Mesendoderm (in vitro differentiated cells): ENCODE measurements at regions not wholly inside any gene's neighbourhood (a gene's known extent, or its start where the extent isn't known, plus 50 kb on each side); places are given as distances from the start of the nearest gene placed in this dataset.

ENCODE experiments used
- DNase-seq: peaks from one replicate; pipeline ENCODE4 v3.0.0; 2013
- H2AK5ac ChIP-seq: 2 replicates; pipeline ENCODE4 v1.6.1; 2013; ENCODE audit warnings: low read length, inconsistent platforms
- H2BK120ac ChIP-seq: 2 replicates; pipeline ENCODE4 v1.6.1; 2013; ENCODE audit warnings: low read depth, mild to moderate bottlenecking, low read length, moderate library complexity, mixed read lengths
- H2BK15ac ChIP-seq: replicated peaks from 2 replicates; pipeline ENCODE4 v1.6.1; 2013; ENCODE audit warnings: low read depth, mild to moderate bottlenecking, moderate library complexity
- H2BK5ac ChIP-seq: 2 replicates; pipeline ENCODE4 v1.6.1; 2013; ENCODE audit warnings: low read length, inconsistent platforms
- H3K18ac ChIP-seq: 2 replicates; pipeline ENCODE4 v1.6.1; 2013; ENCODE audit warnings: mild to moderate bottlenecking, low read length, mixed read lengths
- H3K23ac ChIP-seq: one replicate; pipeline ENCODE4 v1.6.1; 2013; ENCODE audit warnings: low read length
- H3K27ac ChIP-seq: 2 replicates; pipeline ENCODE4 v1.5.1; 2013; ENCODE audit warnings: low read depth, mild to moderate bottlenecking, inconsistent platforms, low read length, moderate library complexity
- H3K27me3 ChIP-seq: 2 replicates; pipeline ENCODE4 v1.6.1; 2013; ENCODE audit warnings: low read length, control low read depth, mild to moderate bottlenecking, inconsistent platforms; ENCODE audit not compliant: insufficient read depth, poor library complexity
- H3K36me3 ChIP-seq: 2 replicates; pipeline ENCODE4 v1.6.1; 2013; ENCODE audit warnings: low read length, inconsistent platforms; ENCODE audit not compliant: control insufficient read depth, insufficient read depth
- H3K4ac ChIP-seq: one replicate; pipeline ENCODE4 v1.6.1; 2013; ENCODE audit warnings: low read depth, mild to moderate bottlenecking, low read length, moderate library complexity
- H3K4me1 ChIP-seq: 2 replicates; pipeline ENCODE4 v1.6.1; 2013; ENCODE audit warnings: low read depth, low read length, inconsistent platforms; ENCODE audit not compliant: control insufficient read depth
- H3K4me2 ChIP-seq: 2 replicates; pipeline ENCODE4 v1.6.1; 2013; ENCODE audit warnings: low read length
- H3K4me3 ChIP-seq: 2 replicates; pipeline ENCODE4 v1.5.1; 2013; ENCODE audit warnings: mild to moderate bottlenecking, low read length
- H3K56ac ChIP-seq: one replicate; pipeline ENCODE4 v1.6.1; 2013; ENCODE audit warnings: low read length
- H3K79me1 ChIP-seq: 2 replicates; pipeline ENCODE4 v1.6.1; 2013; ENCODE audit warnings: low read length, inconsistent platforms
- H3K79me2 ChIP-seq: 2 replicates; pipeline ENCODE4 v1.6.1; 2013; ENCODE audit warnings: mild to moderate bottlenecking, low read length; ENCODE audit not compliant: control insufficient read depth, insufficient read depth
- H3K9ac ChIP-seq: 2 replicates; pipeline ENCODE4 v1.6.1; 2013; ENCODE audit warnings: low read length, inconsistent platforms
- H4K5ac ChIP-seq: one replicate; pipeline ENCODE4 v1.6.1; 2013; ENCODE audit warnings: low read length
- H4K8ac ChIP-seq: one replicate; pipeline ENCODE4 v1.6.1; 2013; ENCODE audit warnings: low read depth, mild to moderate bottlenecking, control low read depth, low read length, moderate library complexity
- WGBS: extraction: QIAGEN DNeasy Blood & Tissue Kit; methylation state at CpG from one replicate; pipeline ENCODE4 v1.1.7; 2013; ENCODE audit warnings: low lambda C conversion rate, missing lambda C conversion rate; ENCODE audit not compliant: insufficient coverage; ENCODE audit errors: extremely low coverage; 5-methylcytosine and 5-hydroxymethylcytosine counted together

- no peak overlapping the region for H3K18ac ChIP-seq
Measured at GRCh38 chr3:151935446-151935845, 62.0 kb downstream of the SUCNR1 start.

GRCh38 chr3:151940481-151940880 is 67.0 kb downstream of the SUCNR1 start:
- no peak overlapping the region for H3K27ac ChIP-seq
- H3K79me1 ChIP-seq: no peaks in the 10 kb centered on the region
- H3K23ac ChIP-seq: no peak overlapping the region
- no peaks in the 10 kb centered on the region for H3K36me3 ChIP-seq
- H4K8ac ChIP-seq: no peak overlapping the region
- no peak overlapping the region for H3K9ac ChIP-seq
- no peak overlapping the region for H3K4me3 ChIP-seq
- H2AK5ac ChIP-seq: no peak overlapping the region
- no peak overlapping the region for H3K4me2 ChIP-seq
- H3K79me2 ChIP-seq: no peaks in the 10 kb centered on the region
- WGBS: no CpG with 5 or more reads among the region's 2 CpGs
- no peak overlapping the region for H4K5ac ChIP-seq
- no peak overlapping the region for H3K4ac ChIP-seq
- no peak overlapping the region for H2BK5ac ChIP-seq
- no peak overlapping the region for H3K56ac ChIP-seq
- DNase-seq: no peak
- H3K18ac ChIP-seq: no peak overlapping the region
- H2BK15ac ChIP-seq: no peak overlapping the region
- H2BK120ac ChIP-seq: no peak overlapping the region
- H3K4me1 ChIP-seq: no peaks in the 10 kb centered on the region
- no peaks in the 10 kb centered on the region for H3K27me3 ChIP-seq

More at GRCh38 chr3:151935446-151935845, 62.0 kb downstream of the SUCNR1 start:
- no peak overlapping the region for H3K4me3 ChIP-seq
- H3K4me1 ChIP-seq: no peaks in the 10 kb centered on the region
- H3K79me2 ChIP-seq: no peaks in the 10 kb centered on the region
- no CpG with 5 or more reads among the region's 4 CpGs for WGBS
- no peaks in the 10 kb centered on the region for H3K27me3 ChIP-seq
- no peak overlapping the region for H4K5ac ChIP-seq
- no peak overlapping the region for H3K56ac ChIP-seq
- H2BK5ac ChIP-seq: no peak overlapping the region
- no peak overlapping the region for H3K4ac ChIP-seq
- no peak for DNase-seq
- no peak overlapping the region for H4K8ac ChIP-seq
- H2AK5ac ChIP-seq: no peak overlapping the region
- no peak overlapping the region for H3K9ac ChIP-seq
- H3K36me3 ChIP-seq: no peaks in the 10 kb centered on the region
- H3K23ac ChIP-seq: no peak overlapping the region
- no peak overlapping the region for H3K4me2 ChIP-seq
- no peaks in the 10 kb centered on the region for H3K79me1 ChIP-seq
- H2BK120ac ChIP-seq: no peak overlapping the region
- no peak overlapping the region for H3K27ac ChIP-seq
- H2BK15ac ChIP-seq: no peak overlapping the region

GRCh38 chr3:151943539-151943938 is 70.1 kb downstream of the SUCNR1 start:
- H2AK5ac ChIP-seq: no peak overlapping the region
- no peak overlapping the region for H3K4ac ChIP-seq
- no peak overlapping the region for H3K4me3 ChIP-seq
- no peak overlapping the region for H3K23ac ChIP-seq
- H3K56ac ChIP-seq: no peak overlapping the region
- H3K79me2 ChIP-seq: no peaks in the 10 kb centered on the region
- H3K27me3 ChIP-seq: no peaks in the 10 kb centered on the region
- H3K27ac ChIP-seq: no peak overlapping the region
- H3K18ac ChIP-seq: no peak overlapping the region
- WGBS: no CpG with 5 or more reads among the region's 1 CpG
- no peaks in the 10 kb centered on the region for H3K79me1 ChIP-seq
- no peaks in the 10 kb centered on the region for H3K4me1 ChIP-seq
- H3K9ac ChIP-seq: no peak overlapping the region
- no peaks in the 10 kb centered on the region for H3K36me3 ChIP-seq
- no peak overlapping the region for H4K5ac ChIP-seq
- H2BK15ac ChIP-seq: no peak overlapping the region
- H2BK120ac ChIP-seq: no peak overlapping the region
- no peak for DNase-seq
- no peak overlapping the region for H4K8ac ChIP-seq
- H3K4me2 ChIP-seq: no peak overlapping the region
- no peak overlapping the region for H2BK5ac ChIP-seq

- Histone ChIP-seq H2BK15ac (no peak overlapping the region), H3K4me1 (no peaks in the 10 kb centered on the region), H3K4me3 (no peak overlapping the region), H3K9ac (no peak overlapping the region), H3K56ac (no peak overlapping the region), H2BK120ac (no peak overlapping the region), H3K27ac (no peak overlapping the region), H3K23ac (no peak overlapping the region), H3K79me1 (no peaks in the 10 kb centered on the region), H4K5ac (no peak overlapping the region), H3K36me3 (no peaks in the 10 kb centered on the region), H2BK5ac (no peak overlapping the region), H2AK5ac (no peak overlapping the region), H4K8ac (no peak overlapping the region), H3K18ac (no peak overlapping the region), H3K4me2 (no peak overlapping the region), H3K79me2 (no peaks in the 10 kb centered on the region), H3K27me3 (no peaks in the 10 kb centered on the region), H3K4ac (no peak overlapping the region)
- no peak for DNase-seq
Measured at GRCh38 chr3:151944356-151944755, 70.9 kb downstream of the SUCNR1 start.

- H3K4me3 ChIP-seq: no peak overlapping the region
- H3K56ac ChIP-seq: no peak overlapping the region
- no peak overlapping the region for H3K23ac ChIP-seq
- H4K5ac ChIP-seq: no peak overlapping the region
- no CpG with 5 or more reads among the region's 1 CpG for WGBS
- no peaks in the 10 kb centered on the region for H3K4me1 ChIP-seq
- DNase-seq: no peak
- H3K9ac ChIP-seq: no peak overlapping the region
- no peak overlapping the region for H2BK120ac ChIP-seq
- H2AK5ac ChIP-seq: no peak overlapping the region
- no peaks in the 10 kb centered on the region for H3K79me2 ChIP-seq
- H4K8ac ChIP-seq: no peak overlapping the region
- H3K4me2 ChIP-seq: no peak overlapping the region
- H2BK15ac ChIP-seq: no peak overlapping the region
- no peaks in the 10 kb centered on the region for H3K27me3 ChIP-seq
- H3K27ac ChIP-seq: no peak overlapping the region
- H3K36me3 ChIP-seq: no peaks in the 10 kb centered on the region
- no peak overlapping the region for H3K18ac ChIP-seq
- H2BK5ac ChIP-seq: no peak overlapping the region
- no peak overlapping the region for H3K4ac ChIP-seq
- no peaks in the 10 kb centered on the region for H3K79me1 ChIP-seq
Measured at GRCh38 chr3:151946606-151947005, 73.2 kb downstream of the SUCNR1 start.

GRCh38 chr3:151949706-151950105 is 76.3 kb downstream of the SUCNR1 start:
- no peaks in the 10 kb centered on the region for H3K79me1 ChIP-seq
- no peak overlapping the region for H3K18ac ChIP-seq
- no peak overlapping the region for H2BK5ac ChIP-seq
- no peak overlapping the region for H3K56ac ChIP-seq
- H2AK5ac ChIP-seq: no peak overlapping the region
- no peak overlapping the region for H2BK120ac ChIP-seq
- H3K9ac ChIP-seq: no peak overlapping the region
- no peak overlapping the region for H3K23ac ChIP-seq
- H3K36me3 ChIP-seq: no peaks in the 10 kb centered on the region
- H3K79me2 ChIP-seq: no peaks in the 10 kb centered on the region
- H4K5ac ChIP-seq: no peak overlapping the region
- no peak overlapping the region for H3K4me2 ChIP-seq
- H3K27me3 ChIP-seq: no peaks in the 10 kb centered on the region
- DNase-seq: no peak
- WGBS: no CpG with 5 or more reads among the region's 4 CpGs
- H2BK15ac ChIP-seq: no peak overlapping the region
- H3K4me1 ChIP-seq: no peaks in the 10 kb centered on the region
- no peak overlapping the region for H3K4me3 ChIP-seq
- no peak overlapping the region for H4K8ac ChIP-seq
- H3K4ac ChIP-seq: no peak overlapping the region
- no peak overlapping the region for H3K27ac ChIP-seq
